Natural killer cell (primary cell): ENCODE measurements at regions not wholly inside any gene's neighbourhood (a gene's known extent, or its start where the extent isn't known, plus 50 kb on each side); places are given as distances from the start of the nearest gene placed in this dataset.
"Not testable (repeated sequence)": the region's sequence is repeated elsewhere in the genome, so short reads cannot be mapped to it uniquely, and the experiment has no call there.

Experiments
- ATAC-seq, 3 donors: fragments of 150-1000 bp in 2 of 3; fragments of 200-7000 bp in 1 of 3; cut with Tn5 transposase; 1 replicate in 1 of 3; 2 replicates in 2 of 3; pipeline ENCODE4 v1.10.0; 2021; ENCODE audit warnings: mild to moderate bottlenecking in 2 of 3, moderate library complexity in 2 of 3
- DNase-seq, 2 donors: peaks; one replicate each; pipeline versions ENCODE4 v3.0.0 to v3.0.0-alpha.2; 2013 to 2021; ENCODE audit warnings: mixed read lengths in 1 of 2
- H3K27ac ChIP-seq: one replicate; pipeline ENCODE4 v1.5.1; 2013; ENCODE audit warnings: mild to moderate bottlenecking, low read length
- H3K27me3 ChIP-seq: one replicate; pipeline ENCODE4 v1.6.1; 2013; ENCODE audit warnings: low read length; ENCODE audit not compliant: control insufficient read depth, insufficient read depth
- H3K36me3 ChIP-seq: one replicate; pipeline ENCODE4 v1.6.1; 2013; ENCODE audit warnings: low read length; ENCODE audit not compliant: control insufficient read depth, insufficient read depth
- H3K4me1 ChIP-seq: one replicate; pipeline ENCODE4 v1.6.1; 2013; ENCODE audit warnings: low read length; ENCODE audit not compliant: control insufficient read depth, insufficient read depth
- H3K4me3 ChIP-seq: one replicate; pipeline ENCODE4 v1.5.1; 2013; ENCODE audit warnings: low read length
- H3K9me3 ChIP-seq: one replicate; pipeline ENCODE4 v1.6.1; 2013; ENCODE audit warnings: low read length; ENCODE audit not compliant: control insufficient read depth, insufficient read depth
- H3K27ac Mint-ChIP-seq, 2 donors: one replicate each; pipeline ENCODE4 v1.8.0; 2022; ENCODE audit warnings: mild to moderate bottlenecking in 2 of 2, mixed read lengths in 2 of 2, moderate library complexity in 1 of 2
- H3K27me3 Mint-ChIP-seq, 2 donors: one replicate each; pipeline ENCODE4 v1.8.0; 2022; ENCODE audit warnings: low read depth in 2 of 2, mixed read lengths in 2 of 2
- H3K36me3 Mint-ChIP-seq: one replicate; pipeline ENCODE4 v1.8.0; 2022; ENCODE audit warnings: mixed read lengths
- H3K4me1 Mint-ChIP-seq, 2 donors: one replicate each; pipeline ENCODE4 v1.8.0; 2022; ENCODE audit warnings: mixed read lengths in 2 of 2
- H3K4me3 Mint-ChIP-seq: one replicate; pipeline ENCODE4 v1.8.0; 2022; ENCODE audit warnings: mild to moderate bottlenecking, moderate library complexity, mixed read lengths
- H3K9me3 Mint-ChIP-seq, 2 donors: one replicate each; pipeline ENCODE4 v1.8.0; 2022; ENCODE audit warnings: mixed read lengths in 2 of 2
- CTCF ChIP-seq: fragments of 200-600 bp; IDR thresholded peaks from one replicate; pipeline ENCODE4 v1.8.0; 2022; ENCODE audit warnings: antibody characterized with exemption
- WGBS: methylation state at CpG from one replicate; pipeline ENCODE4 v1.1.7; 2013; ENCODE audit warnings: missing lambda C conversion rate; ENCODE audit not compliant: insufficient coverage; 5-methylcytosine and 5-hydroxymethylcytosine counted together
- intact Hi-C: fragments of 100-400 bp; cut with micrococcal nuclease; formaldehyde crosslinking; loops from one replicate; pipeline ENCODE4 v1.14.2; 2022

GRCh38 chrX:63186137-63186536 lies 165.0 kb downstream of the SPIN4 start:
- intact Hi-C loops, result no loop called here
- no peaks in the 10 kb centered on the region for H3K27me3 Mint-ChIP-seq
- Histone ChIP-seq H3K4me1 (no peaks in the 10 kb centered on the region), H3K9me3 (no peaks in the 10 kb centered on the region), H3K36me3 (no peaks in the 10 kb centered on the region), H3K4me3 (no peak overlapping the region), H3K27ac (no peak overlapping the region), H3K27me3 (no peaks in the 10 kb centered on the region)
- H3K4me1 Mint-ChIP-seq, result no peaks in the 10 kb centered on the region
- no peak overlapping the region for H3K27ac Mint-ChIP-seq
- H3K36me3 Mint-ChIP-seq, result no peaks in the 10 kb centered on the region
- no peaks in the 10 kb centered on the region for H3K9me3 Mint-ChIP-seq
- no peak overlapping the region for H3K4me3 Mint-ChIP-seq
- ATAC-seq (no peak), DNase-seq (no peak)
- 67% methylated on average over 1 of the region's 1 CpG for WGBS
- TF ChIP-seq CTCF, result no peak

- H3K36me3 Mint-ChIP-seq, H3K36me3 ChIP-seq, H3K27ac Mint-ChIP-seq, intact Hi-C loops, ATAC-seq, H3K9me3 Mint-ChIP-seq, H3K4me1 Mint-ChIP-seq, H3K9me3 ChIP-seq, H3K4me3 Mint-ChIP-seq, DNase-seq, H3K4me3 ChIP-seq, H3K27ac ChIP-seq, H3K4me1 ChIP-seq, H3K27me3 Mint-ChIP-seq, H3K27me3 ChIP-seq: not testable (repeated sequence)
- WGBS, result no CpG with 5 or more reads among the region's 3 CpGs
These were observed 171.3 kb downstream of the SPIN4 start for GRCh38 chrX:63179852-63180251.

GRCh38 chrX:63176578-63176977 lies 174.6 kb downstream of the SPIN4 start:
- H3K27me3 Mint-ChIP-seq, H3K36me3 Mint-ChIP-seq, H3K9me3 ChIP-seq, H3K9me3 Mint-ChIP-seq, H3K4me1 ChIP-seq, H3K27ac Mint-ChIP-seq, intact Hi-C loops, H3K27ac ChIP-seq, H3K4me3 ChIP-seq, H3K36me3 ChIP-seq, H3K27me3 ChIP-seq, H3K4me1 Mint-ChIP-seq, H3K4me3 Mint-ChIP-seq, ATAC-seq, DNase-seq: not testable (repeated sequence)
- no CpG with 5 or more reads among the region's 4 CpGs for WGBS

GRCh38 chrX:63173841-63174718 lies 177.1 kb downstream of the SPIN4 start:
- H3K4me3 Mint-ChIP-seq, result not testable (repeated sequence)

GRCh38 chrX:63169416-63169815 lies 181.7 kb downstream of the SPIN4 start:
- H3K27me3 Mint-ChIP-seq, H3K4me3 Mint-ChIP-seq, H3K4me3 ChIP-seq, H3K27me3 ChIP-seq, DNase-seq, intact Hi-C loops, H3K36me3 Mint-ChIP-seq, H3K36me3 ChIP-seq, H3K4me1 ChIP-seq, H3K9me3 ChIP-seq, H3K4me1 Mint-ChIP-seq, H3K27ac Mint-ChIP-seq, H3K27ac ChIP-seq, H3K9me3 Mint-ChIP-seq: not testable (repeated sequence)
- peak in 1 of 3 donors; percentile 54 for ATAC-seq
- WGBS, result no CpG with 5 or more reads among the region's 4 CpGs

More at GRCh38 chrX:63173841-63174718, 177.1 kb downstream of the SPIN4 start:
- intact Hi-C loops, H3K27ac ChIP-seq, H3K4me1 ChIP-seq, ATAC-seq, H3K27me3 Mint-ChIP-seq, H3K4me3 ChIP-seq, H3K36me3 Mint-ChIP-seq, H3K27ac Mint-ChIP-seq, H3K9me3 ChIP-seq, H3K36me3 ChIP-seq, DNase-seq, H3K4me1 Mint-ChIP-seq, H3K9me3 Mint-ChIP-seq, H3K27me3 ChIP-seq: not testable (repeated sequence)
- WGBS, result no CpG with 5 or more reads among the region's 8 CpGs

GRCh38 chrX:63168949-63169348 lies 182.2 kb downstream of the SPIN4 start:
- H3K4me3 Mint-ChIP-seq, H3K27me3 ChIP-seq, H3K4me1 Mint-ChIP-seq, H3K36me3 Mint-ChIP-seq, H3K36me3 ChIP-seq, H3K27me3 Mint-ChIP-seq, H3K27ac ChIP-seq, H3K4me1 ChIP-seq, intact Hi-C loops, H3K4me3 ChIP-seq, H3K27ac Mint-ChIP-seq, DNase-seq, H3K9me3 Mint-ChIP-seq, H3K9me3 ChIP-seq: not testable (repeated sequence)
- ATAC-seq, result peak in 1 of 3 donors; percentile 50
- WGBS, result no CpG with 5 or more reads among the region's 1 CpG

GRCh38 chrX:63167002-63167401 lies 184.1 kb downstream of the SPIN4 start:
- H3K4me1 Mint-ChIP-seq, H3K27ac ChIP-seq, H3K4me1 ChIP-seq, H3K27ac Mint-ChIP-seq, H3K9me3 Mint-ChIP-seq, intact Hi-C loops, H3K27me3 Mint-ChIP-seq, H3K4me3 Mint-ChIP-seq, DNase-seq, H3K27me3 ChIP-seq, H3K36me3 ChIP-seq, H3K36me3 Mint-ChIP-seq, H3K9me3 ChIP-seq, ATAC-seq, H3K4me3 ChIP-seq: not testable (repeated sequence)
- no CpG with 5 or more reads among the region's 1 CpG for WGBS
